ENCODE measurements at regions not wholly inside any gene's neighbourhood (a gene's known extent, or its start where the extent isn't known, plus 50 kb on each side); places are given as distances from the start of the nearest gene placed in this dataset.

DNA sequence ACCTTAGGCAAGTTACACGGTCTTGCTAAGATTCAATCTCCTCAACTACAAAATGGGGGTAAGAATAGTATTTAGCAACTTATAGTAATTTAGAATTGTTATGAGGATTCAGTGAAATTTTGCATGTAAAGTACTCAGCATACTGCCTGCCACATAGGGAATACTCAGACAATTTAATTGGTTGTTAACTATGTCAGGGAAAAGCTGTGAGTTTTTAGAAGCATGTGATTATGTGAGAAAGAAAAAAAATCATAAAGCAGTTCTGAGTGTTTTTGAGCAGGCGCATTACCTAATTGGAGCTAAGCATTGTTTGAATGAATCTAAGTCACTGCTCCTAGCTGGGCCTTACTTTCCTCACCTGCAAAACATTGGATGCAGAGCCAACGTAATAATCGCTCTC is 287.3 kb upstream of the MTNR1B start (continued):
- TF ChIP-seq, protein P1, sequence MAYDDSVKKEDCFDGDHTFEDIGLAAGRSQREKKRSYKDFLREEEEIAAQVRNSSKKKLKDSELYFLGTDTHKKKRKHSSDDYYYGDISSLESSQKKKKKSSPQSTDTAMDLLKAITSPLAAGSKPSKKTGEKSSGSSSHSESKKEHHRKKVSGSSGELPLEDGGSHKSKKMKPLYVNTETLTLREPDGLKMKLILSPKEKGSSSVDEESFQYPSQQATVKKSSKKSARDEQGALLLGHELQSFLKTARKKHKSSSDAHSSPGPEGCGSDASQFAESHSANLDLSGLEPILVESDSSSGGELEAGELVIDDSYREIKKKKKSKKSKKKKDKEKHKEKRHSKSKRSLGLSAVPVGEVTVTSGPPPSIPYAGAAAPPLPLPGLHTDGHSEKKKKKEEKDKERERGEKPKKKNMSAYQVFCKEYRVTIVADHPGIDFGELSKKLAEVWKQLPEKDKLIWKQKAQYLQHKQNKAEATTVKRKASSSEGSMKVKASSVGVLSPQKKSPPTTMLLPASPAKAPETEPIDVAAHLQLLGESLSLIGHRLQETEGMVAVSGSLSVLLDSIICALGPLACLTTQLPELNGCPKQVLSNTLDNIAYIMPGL (CRISPR knock-in tag; IDR thresholded peaks at IDR 0.05; ENCODE audit: borderline replicate concordance): no peak
- no peak for TF ChIP-seq RFX5 (IDR thresholded peaks at IDR 0.05)

DNA sequence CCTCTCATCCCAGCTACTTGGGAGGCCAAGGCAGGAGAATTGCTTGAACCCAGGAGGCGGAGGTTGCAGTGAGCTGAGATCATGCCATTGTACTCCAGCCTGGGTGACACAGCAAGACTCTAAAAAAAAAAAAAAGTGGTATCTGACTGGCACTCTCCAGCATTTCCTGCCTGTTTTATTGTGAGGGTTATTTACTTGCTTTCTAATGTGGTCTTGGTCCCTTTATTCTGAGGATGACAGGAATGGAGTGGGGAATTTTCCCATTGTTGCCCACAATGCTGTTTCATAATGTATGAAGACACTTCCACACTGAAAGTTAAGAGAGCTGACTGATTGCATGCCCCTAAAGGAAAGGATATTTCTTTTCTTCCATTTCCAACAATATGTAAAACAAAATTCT is 286.5 kb upstream of the MTNR1B start:
- Histone ChIP-seq H3K9me3 (no peaks in the 10 kb centered on the region), H3K4me2 (no peak overlapping the region), H3K27ac (no peak overlapping the region), H3K4me3 (no peak overlapping the region), H3K4me1 (no peaks in the 10 kb centered on the region)
- CTCF ChIA-PET: no interaction called here
- no peak for ATAC-seq
- WGBS (ENCODE audit: missing lambda C conversion rate): 100% methylated on average over 1 of the region's 1 CpG
- no peak for FAIRE-seq
- TF ChIP-seq POLR2AphosphoS2 (conservative IDR thresholded peaks at IDR 0.05; ENCODE audit: low read length): no peak
- POLR2A ChIA-PET: no interaction called here
- no peak for DNase-seq (ENCODE audit: low read depth in 1 of 2, low spot score in 1 of 2)

GRCh38 chr11:92685049-92685448 is 284.4 kb upstream of the MTNR1B start:
- Histone ChIP-seq H3K4me2 (no peak overlapping the region), H3K27ac (no peak overlapping the region), H3K9me3 (no peaks in the 10 kb centered on the region), H3K4me3 (no peak overlapping the region), H3K4me1 (no peaks in the 10 kb centered on the region)
- TF ChIP-seq HDAC2 (IDR thresholded peaks at IDR 0.05) (no peak), GATA3 (IDR thresholded peaks at IDR 0.05; ENCODE audit: borderline replicate concordance) (no peak), CEBPB (IDR thresholded peaks at IDR 0.05) (no peak), POLR2A (IDR thresholded peaks at IDR 0.05; ENCODE audit: low read length) (no peak), CHD4 (IDR thresholded peaks at IDR 0.05; ENCODE audit: borderline replicate concordance) (no peak), PBX3 (IDR thresholded peaks at IDR 0.05) (no peak), POLR2AphosphoS2 (conservative IDR thresholded peaks at IDR 0.05; ENCODE audit: low read length) (no peak), JUN (IDR thresholded peaks at IDR 0.05) (no peak), ZNF302 (CRISPR knock-in tag; IDR thresholded peaks at IDR 0.05) (no peak), EHF (CRISPR knock-in tag; IDR thresholded peaks at IDR 0.05) (no peak), TP53 (CRISPR knock-in tag; IDR thresholded peaks at IDR 0.05) (no peak), JUNB (IDR thresholded peaks at IDR 0.05) (no peak), PHF8 (IDR thresholded peaks at IDR 0.05; ENCODE audit: borderline replicate concordance, low read depth) (no peak), CBX2 (IDR thresholded peaks at IDR 0.05; ENCODE audit: borderline replicate concordance, low read depth) (no peak), RNF2 (IDR thresholded peaks at IDR 0.05; ENCODE audit: borderline replicate concordance, low read depth) (no peak)
- TF ChIP-seq, protein P1 (CRISPR knock-in tag; IDR thresholded peaks at IDR 0.05; ENCODE audit: borderline replicate concordance): no peak
- DNase-seq (ENCODE audit: low read depth in 1 of 2, low spot score in 1 of 2) (no peak), FAIRE-seq (no peak), ATAC-seq (no peak)
- WGBS (ENCODE audit: missing lambda C conversion rate): 84% methylated on average over 2 of the region's 2 CpGs
- CTCF ChIA-PET: no interaction called here
- POLR2A ChIA-PET: no interaction called here

GRCh38 chr11:92687724-92688123 is 281.7 kb upstream of the MTNR1B start:
- FAIRE-seq (no peak), ATAC-seq (no peak), DNase-seq (ENCODE audit: low read depth in 1 of 2, low spot score in 1 of 2) (no peak)
- Histone ChIP-seq H3K4me3 (no peak overlapping the region), H3K4me1 (no peaks in the 10 kb centered on the region), H3K4me2 (no peak overlapping the region), H3K9me3 (no peaks in the 10 kb centered on the region), H3K27ac (no peak overlapping the region)
- TF ChIP-seq GATA3 (IDR thresholded peaks at IDR 0.05; ENCODE audit: borderline replicate concordance): no peak
- POLR2A ChIA-PET: no interaction called here
- CTCF ChIA-PET: no interaction called here
- 67% methylated on average over 4 of the region's 4 CpGs for WGBS (ENCODE audit: missing lambda C conversion rate)
